H1 (cell line): ENCODE measurements at regions not wholly inside any gene's neighbourhood (a gene's known extent, or its start where the extent isn't known, plus 50 kb on each side); places are given as distances from the start of the nearest gene placed in this dataset.

Experiments
- CTCF ChIA-PET: fragments of 300-600 bp; sonication (Branson Sonifier 250); formaldehyde crosslinking; loops from one replicate; lab custom pipeline; 2021; ENCODE audit not compliant: partially characterized antibody; lab: Charles Lee
- POLR2A ChIA-PET: fragments of 300-600 bp; sonication (Branson Sonifier 250); formaldehyde crosslinking; loops from one replicate; lab custom pipeline; 2021; ENCODE audit warnings: inconsistent platforms; ENCODE audit not compliant: partially characterized antibody; lab: Charles Lee
- DNase-seq, 2 experiments: peaks; one replicate each; pipeline versions ENCODE4 v3.0.0 to v3.0.0-alpha.2; 2010 to 2022; ENCODE audit warnings: low spot score in 2 of 2, low read depth in 1 of 2, mixed read lengths in 1 of 2
- FAIRE-seq: peaks from 2 replicates; lab custom pipeline; 2011; peaks lifted over from hg19 to GRCh38; lab: Jason Lieb, UNC
- H2AFZ ChIP-seq: 2 replicates; pipeline ENCODE4 v1.8.1; 2012; ENCODE audit warnings: low read length, inconsistent platforms
- H2AK5ac ChIP-seq: 2 replicates; pipeline ENCODE4 v1.6.1; 2013; ENCODE audit warnings: low read depth, low read length
- H2BK120ac ChIP-seq: replicated peaks from 2 replicates; pipeline ENCODE3; 2013; ENCODE audit warnings: low read depth, low read length, inconsistent platforms
- H2BK12ac ChIP-seq: 2 replicates; pipeline ENCODE4 v1.6.1; 2013; ENCODE audit warnings: low read depth, low read length
- H2BK15ac ChIP-seq: 2 replicates; pipeline ENCODE4 v1.6.1; 2013; ENCODE audit warnings: low read length
- H2BK20ac ChIP-seq: 2 replicates; pipeline ENCODE4 v1.6.1; 2013; ENCODE audit warnings: low read length
- H2BK5ac ChIP-seq: 2 replicates; pipeline ENCODE4 v1.6.1; 2013; ENCODE audit warnings: low read depth, low read length
- H3K14ac ChIP-seq: 2 replicates; pipeline ENCODE4 v1.6.1; 2013; ENCODE audit warnings: inconsistent platforms; ENCODE audit not compliant: insufficient read length
- H3K18ac ChIP-seq: 2 replicates; pipeline ENCODE4 v1.6.1; 2013; ENCODE audit warnings: low read length; ENCODE audit errors: extremely low read depth
- H3K23ac ChIP-seq: 2 replicates; pipeline ENCODE4 v1.6.1; 2013; ENCODE audit warnings: inconsistent platforms; ENCODE audit not compliant: insufficient read length
- H3K23me2 ChIP-seq: 2 replicates; pipeline ENCODE4 v1.6.1; 2013; ENCODE audit warnings: low read depth, low read length
- H3K27ac ChIP-seq: 2 replicates; pipeline ENCODE4 v1.6.1; 2011; ENCODE audit warnings: low read depth, low read length, inconsistent platforms
- H3K27me3 ChIP-seq, 4 experiments: replicated peaks in 1 of 4; 1 replicate in 1 of 4; 2 replicates in 3 of 4; pipeline versions ENCODE4 v1.6.1 to v1.8.1; 2011 to 2013; ENCODE audit warnings: low read length in 3 of 4, mild to moderate bottlenecking in 3 of 4, inconsistent platforms in 2 of 4, mixed read lengths in 2 of 4, moderate library complexity in 1 of 4; ENCODE audit not compliant: control insufficient read depth in 3 of 4, insufficient read depth in 3 of 4; ENCODE audit errors: extremely low read depth in 1 of 4
- H3K36me3 ChIP-seq, 4 experiments: 2 replicates each; pipeline versions ENCODE4 v1.6.1 to v1.8.1; 2011 to 2013; ENCODE audit warnings: mild to moderate bottlenecking in 4 of 4, low read length in 3 of 4, moderate library complexity in 2 of 4, control low read depth in 1 of 4, inconsistent platforms in 1 of 4; ENCODE audit not compliant: insufficient read depth in 4 of 4, control insufficient read depth in 2 of 4
- H3K4ac ChIP-seq: replicated peaks from 2 replicates; pipeline ENCODE3; 2013; ENCODE audit warnings: low read length, low read depth, mixed read lengths, inconsistent platforms; ENCODE audit not compliant: insufficient read length
- H3K4me1 ChIP-seq, 4 experiments: replicated peaks in 1 of 4; 1 replicate in 1 of 4; 2 replicates in 3 of 4; pipeline versions ENCODE4 v1.6.1 to v1.8.1; 2011 to 2013; ENCODE audit warnings: low read length in 3 of 4, inconsistent platforms in 2 of 4, mixed read lengths in 1 of 4; ENCODE audit not compliant: insufficient read depth in 4 of 4, control insufficient read depth in 3 of 4
- H3K4me2 ChIP-seq, 2 experiments: 2 replicates each; pipeline versions ENCODE4 v1.6.1 to v1.8.1; 2011 to 2013; ENCODE audit warnings: low read depth in 2 of 2, low read length in 2 of 2, control low read depth in 1 of 2, inconsistent platforms in 1 of 2, mild to moderate bottlenecking in 1 of 2; ENCODE audit not compliant: insufficient read depth in 1 of 2
- H3K4me3 ChIP-seq, 4 experiments: fragments of 200-600, 300-600 bp in 1 of 4; sonication (generic), shearing (Covaris generic), sonication (Bioruptor Twin) in 1 of 4; 2 replicates each; pipeline versions ENCODE4 v1.5.1 to v1.8.1; 2011 to 2016; ENCODE audit warnings: low read length in 4 of 4, low read depth in 3 of 4, control low read depth in 2 of 4, inconsistent platforms in 2 of 4, mild to moderate bottlenecking in 2 of 4, mixed read lengths in 1 of 4, moderate library complexity in 1 of 4; ENCODE audit not compliant: insufficient read depth in 2 of 4; ENCODE audit errors: extremely low read depth in 1 of 4
- H3K56ac ChIP-seq: replicated peaks from 2 replicates; pipeline ENCODE3; 2013; ENCODE audit warnings: low read depth, mild to moderate bottlenecking, mixed read lengths, low read length, inconsistent platforms; ENCODE audit not compliant: insufficient read length
- H3K79me1 ChIP-seq: 2 replicates; pipeline ENCODE4 v1.6.1; 2013; ENCODE audit warnings: low read depth, low read length, control low read depth
- H3K79me2 ChIP-seq, 2 experiments: 2 replicates each; pipeline versions ENCODE4 v1.6.1 to v1.8.1; 2012 to 2013; ENCODE audit warnings: low read length in 2 of 2, mild to moderate bottlenecking in 2 of 2, inconsistent platforms in 1 of 2; ENCODE audit not compliant: insufficient read depth in 2 of 2, control insufficient read depth in 1 of 2
- H3K9ac ChIP-seq, 4 experiments: replicated peaks in 1 of 4; 1 replicate in 1 of 4; 2 replicates in 3 of 4; pipeline versions ENCODE4 v1.6.1 to v1.8.1; 2011 to 2013; ENCODE audit warnings: low read depth in 3 of 4, low read length in 3 of 4, control low read depth in 2 of 4, mild to moderate bottlenecking in 2 of 4, moderate library complexity in 2 of 4, inconsistent platforms in 1 of 4; ENCODE audit errors: extremely low read depth in 1 of 4
- H3K9me3 ChIP-seq, 2 experiments: 2 replicates each; pipeline versions ENCODE4 v1.6.1 to v1.8.1; 2012 to 2013; ENCODE audit warnings: mild to moderate bottlenecking in 2 of 2, moderate library complexity in 2 of 2, control low read depth in 1 of 2, inconsistent platforms in 1 of 2, low read depth in 1 of 2, low read length in 1 of 2, mixed read lengths in 1 of 2; ENCODE audit not compliant: insufficient read depth in 2 of 2
- H4K20me1 ChIP-seq, 2 experiments: replicated peaks in 1 of 2; 2 replicates each; pipeline versions ENCODE3 to v1.8.1; 2011 to 2013; ENCODE audit warnings: inconsistent platforms in 2 of 2, low read length in 2 of 2, mild to moderate bottlenecking in 1 of 2; ENCODE audit not compliant: insufficient read depth in 2 of 2, control insufficient read depth in 1 of 2
- H4K5ac ChIP-seq: 2 replicates; pipeline ENCODE4 v1.6.1; 2013; ENCODE audit warnings: low read length, low read depth, mixed read lengths, inconsistent platforms; ENCODE audit not compliant: insufficient read length
- H4K8ac ChIP-seq: 2 replicates; pipeline ENCODE4 v1.8.0; 2013; ENCODE audit warnings: mild to moderate bottlenecking, moderate library complexity, low read length, inconsistent platforms; ENCODE audit not compliant: insufficient read depth; ENCODE audit errors: extremely low read depth
- H4K91ac ChIP-seq: replicated peaks from 2 replicates; pipeline ENCODE3; 2013; ENCODE audit warnings: low read length, mixed read lengths, inconsistent platforms; ENCODE audit not compliant: insufficient read length
- ATF2 ChIP-seq: IDR thresholded peaks from 2 replicates; pipeline ENCODE4 v1.6.1; 2012; ENCODE audit warnings: low read length, inconsistent platforms
- CHD1 ChIP-seq: IDR thresholded peaks from 2 replicates; pipeline ENCODE4 v1.6.1; 2012; ENCODE audit warnings: low read depth, low read length, improper control_type of control experiment
- CHD2 ChIP-seq: IDR thresholded peaks from 2 replicates; pipeline ENCODE4 v1.6.1; 2012; ENCODE audit warnings: low read length, improper control_type of control experiment
- EZH2 ChIP-seq: fragments of 200-600 bp; sonication (generic); IDR thresholded peaks from 2 replicates; pipeline ENCODE4 v1.7.1; 2012; ENCODE audit warnings: low read depth, mild to moderate bottlenecking, moderate library complexity, low read length, inconsistent platforms; ENCODE audit not compliant: severe bottlenecking
- GTF2F1 ChIP-seq: IDR thresholded peaks from 2 replicates; pipeline ENCODE4 v1.6.1; 2012; ENCODE audit warnings: low read depth, low read length, improper control_type of control experiment, borderline replicate concordance
- JUN ChIP-seq: IDR thresholded peaks from 2 replicates; pipeline ENCODE4 v1.6.1; 2011; ENCODE audit warnings: low read depth, mild to moderate bottlenecking, improper control_type of control experiment, low read length
- KDM1A ChIP-seq: fragments of 200-600, 300-600 bp; sonication (generic); IDR thresholded peaks from 2 replicates; pipeline ENCODE4 v1.7.1; 2016; ENCODE audit warnings: mild to moderate bottlenecking, low read length, borderline replicate concordance
- NANOG ChIP-seq: IDR thresholded peaks from 2 replicates; pipeline ENCODE4 v1.6.1; 2011; ENCODE audit warnings: low read length, low read depth, mild to moderate bottlenecking, inconsistent platforms; ENCODE audit not compliant: insufficient read depth, poor library complexity, severe bottlenecking
- PHF8 ChIP-seq: fragments of 200-600 bp; sonication (generic); conservative IDR thresholded peaks from 2 replicates; pipeline ENCODE4 v1.7.1; 2012; ENCODE audit warnings: low read depth, mild to moderate bottlenecking, inconsistent platforms, low read length, moderate library complexity
- POU5F1 ChIP-seq: IDR thresholded peaks from 2 replicates; pipeline ENCODE4 v1.6.1; 2011; ENCODE audit warnings: low read depth, mild to moderate bottlenecking, low read length, moderate library complexity
- TAF1 ChIP-seq: IDR thresholded peaks from 2 replicates; pipeline ENCODE4 v1.6.1; 2011; ENCODE audit warnings: mild to moderate bottlenecking, low read depth, low read length
- TBP ChIP-seq: IDR thresholded peaks from 2 replicates; pipeline ENCODE4 v1.6.1; 2011; ENCODE audit warnings: low read depth, low read length, improper control_type of control experiment
- WGBS, 2 experiments: shearing (Covaris generic) in 1 of 2; methylation state at CpG; one replicate each; pipeline versions ENCODE4 v1.1.6 to v1.1.7; 2013 to 2015; ENCODE audit warnings: low lambda C conversion rate in 2 of 2, mixed read lengths in 2 of 2, inconsistent platforms in 1 of 2, low coverage in 1 of 2, missing lambda C conversion rate in 1 of 2; ENCODE audit not compliant: insufficient replicate concordance in 2 of 2, insufficient coverage in 1 of 2, insufficient read length in 1 of 2; ENCODE audit errors: extremely low coverage in 1 of 2, missing lambda C conversion rate in 1 of 2; 5-methylcytosine and 5-hydroxymethylcytosine counted together
- TF ChIP-seq, protein P1 (sequence below): IDR thresholded peaks from 2 replicates; pipeline ENCODE4 v1.6.1; 2012; ENCODE audit warnings: inconsistent platforms

GRCh38 chr21:19950347-19950746, 1047.9 kb upstream of the NCAM2 start:
- H3K27ac ChIP-seq: no peak overlapping the region
- no peaks in the 10 kb centered on the region for H3K79me1 ChIP-seq
- FAIRE-seq (no peak), DNase-seq (no peak)
- H2BK12ac ChIP-seq: no peak overlapping the region
- POLR2A ChIA-PET: no interaction called here
- H3K23ac ChIP-seq: no peak overlapping the region
- no peak overlapping the region for H4K8ac ChIP-seq
- CTCF ChIA-PET: no interaction called here
- no peak overlapping the region for H3K56ac ChIP-seq
- no peaks in the 10 kb centered on the region for H3K27me3 ChIP-seq
- H2BK15ac ChIP-seq: no peak overlapping the region
- no peak overlapping the region for H4K5ac ChIP-seq
- H2BK120ac ChIP-seq: no peak overlapping the region
- no peaks in the 10 kb centered on the region for H4K20me1 ChIP-seq
- H3K9me3 ChIP-seq: no peaks in the 10 kb centered on the region
- 87% methylated on average over 2 of the region's 2 CpGs; no CpG with 5 or more reads in 1 of the 2 experiments for WGBS, 2 experiments
- no peaks in the 10 kb centered on the region for H3K79me2 ChIP-seq
- H3K4me1 ChIP-seq: no peaks in the 10 kb centered on the region
- H2AFZ ChIP-seq: no peak overlapping the region
- H3K4me3 ChIP-seq: no peak overlapping the region
- H3K18ac ChIP-seq: no peak overlapping the region
- no peaks in the 10 kb centered on the region for H3K36me3 ChIP-seq
- H3K9ac ChIP-seq: no peak overlapping the region
- no peaks in the 10 kb centered on the region for H3K23me2 ChIP-seq
- H3K4me2 ChIP-seq: no peak overlapping the region
- no peak overlapping the region for H2BK5ac ChIP-seq
- no peak overlapping the region for H3K14ac ChIP-seq
- H2BK20ac ChIP-seq: no peak overlapping the region
- no peak overlapping the region for H2AK5ac ChIP-seq
- no peak overlapping the region for H3K4ac ChIP-seq
- no peak overlapping the region for H4K91ac ChIP-seq
- no peak for TF ChIP-seq TAF1
- TF ChIP-seq EZH2: no peak
- TF ChIP-seq KDM1A: no peak
- TF ChIP-seq PHF8: no peak
- TF ChIP-seq NANOG: no peak
- no peak for TF ChIP-seq CHD1
- no peak for TF ChIP-seq CHD2
- no peak for TF ChIP-seq ATF2
- TF ChIP-seq JUN: no peak
- TF ChIP-seq GTF2F1: no peak
- TF ChIP-seq, protein P1, sequence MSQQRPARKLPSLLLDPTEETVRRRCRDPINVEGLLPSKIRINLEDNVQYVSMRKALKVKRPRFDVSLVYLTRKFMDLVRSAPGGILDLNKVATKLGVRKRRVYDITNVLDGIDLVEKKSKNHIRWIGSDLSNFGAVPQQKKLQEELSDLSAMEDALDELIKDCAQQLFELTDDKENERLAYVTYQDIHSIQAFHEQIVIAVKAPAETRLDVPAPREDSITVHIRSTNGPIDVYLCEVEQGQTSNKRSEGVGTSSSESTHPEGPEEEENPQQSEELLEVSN: no peak
- no peak for TF ChIP-seq POU5F1
- no peak for TF ChIP-seq TBP
